Lower leg skin (tissue), 4 donors: ENCODE measurements at regions not wholly inside any gene's neighbourhood (a gene's known extent, or its start where the extent isn't known, plus 50 kb on each side); places are given as distances from the start of the nearest gene placed in this dataset.

ENCODE experiments used
- DNase-seq, 2 donors: peaks; one replicate each; pipeline ENCODE4 v3.0.0-alpha.2; 2019; ENCODE audit warnings: low spot score in 2 of 2
- H3K4me3 ChIP-seq: fragments of 200-600 bp; sonication (generic); 2 replicates; pipeline ENCODE4 v1.5.1; 2017; ENCODE audit warnings: mild to moderate bottlenecking, low read depth; ENCODE audit not compliant: poor library complexity, severe bottlenecking
- CTCF ChIP-seq, 3 donors: fragments of 450-650 bp; IDR thresholded peaks; one replicate each; pipeline ENCODE4 v1.5.1; 2016; ENCODE audit warnings: antibody characterized with exemption in 3 of 3, mild to moderate bottlenecking in 3 of 3, moderate library complexity in 2 of 3
- POLR2A ChIP-seq, 2 donors: fragments of 450-650 bp; IDR thresholded peaks; one replicate each; pipeline ENCODE4 v1.6.1; 2016 to 2017; ENCODE audit warnings: antibody characterized with exemption in 2 of 2, mild to moderate bottlenecking in 1 of 2, moderate library complexity in 1 of 2
- WGBS, 2 donors: methylation state at CpG; one replicate each; pipeline ENCODE4 v1.1.5; 2018; 5-methylcytosine and 5-hydroxymethylcytosine counted together
- intact Hi-C: fragments of 100-400 bp; cut with DNase I; formaldehyde crosslinking; loops from one replicate; pipeline ENCODE4 v1.15.0; 2023; ENCODE audit warnings: low total_unique reads

DNA sequence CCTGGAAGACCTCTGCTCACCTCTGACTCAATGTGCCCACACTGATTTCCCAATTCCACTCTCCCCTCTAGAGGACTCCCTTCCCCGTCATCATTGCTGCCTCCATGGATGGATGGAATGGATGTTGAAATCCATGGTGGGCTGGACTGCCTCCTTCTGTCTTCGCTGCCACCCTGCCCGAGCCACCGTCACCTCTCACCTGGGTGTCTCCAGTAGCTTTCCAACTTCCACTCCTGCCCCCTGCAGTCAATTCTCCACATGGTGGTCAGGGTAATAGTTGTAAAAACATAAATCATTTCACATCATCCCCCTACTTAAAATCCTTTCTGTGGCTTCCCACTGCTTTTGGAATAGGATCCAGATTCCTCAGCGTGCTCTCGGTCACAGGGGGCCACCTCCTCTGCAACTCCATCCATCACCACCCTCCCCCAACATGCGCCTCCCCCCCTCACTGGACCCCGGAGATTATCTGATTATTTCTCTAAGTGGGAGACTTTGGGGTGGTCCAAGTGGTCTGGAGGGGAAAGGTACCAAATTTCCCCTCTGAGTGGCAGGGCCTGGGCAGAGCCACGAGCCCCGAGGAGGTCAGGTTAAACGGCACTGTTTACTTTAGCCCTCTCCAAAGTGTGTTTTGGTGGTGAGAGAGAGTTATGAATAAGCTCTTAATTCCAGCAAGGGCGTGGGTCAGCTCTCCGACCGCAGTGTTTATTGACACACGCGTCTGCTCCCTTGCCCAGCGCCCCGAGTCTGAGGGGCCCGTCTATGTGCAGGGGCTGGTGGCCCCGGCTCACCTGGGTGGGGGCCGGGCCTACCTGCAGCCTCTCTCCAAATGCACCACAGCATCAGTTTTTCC is 313.7 kb downstream of the MN1 start:
- DNase-seq: no peak
- H3K4me3 ChIP-seq: no peak overlapping the region
- intact Hi-C loops: no loop called here
- TF ChIP-seq CTCF (IDR thresholded peaks at IDR 0.05) (no peak), POLR2A (IDR thresholded peaks at IDR 0.05) (no peak)
- 64 to 76% methylated on average over 20 to 21 of the region's 21 CpGs for WGBS, 2 donors

DNA sequence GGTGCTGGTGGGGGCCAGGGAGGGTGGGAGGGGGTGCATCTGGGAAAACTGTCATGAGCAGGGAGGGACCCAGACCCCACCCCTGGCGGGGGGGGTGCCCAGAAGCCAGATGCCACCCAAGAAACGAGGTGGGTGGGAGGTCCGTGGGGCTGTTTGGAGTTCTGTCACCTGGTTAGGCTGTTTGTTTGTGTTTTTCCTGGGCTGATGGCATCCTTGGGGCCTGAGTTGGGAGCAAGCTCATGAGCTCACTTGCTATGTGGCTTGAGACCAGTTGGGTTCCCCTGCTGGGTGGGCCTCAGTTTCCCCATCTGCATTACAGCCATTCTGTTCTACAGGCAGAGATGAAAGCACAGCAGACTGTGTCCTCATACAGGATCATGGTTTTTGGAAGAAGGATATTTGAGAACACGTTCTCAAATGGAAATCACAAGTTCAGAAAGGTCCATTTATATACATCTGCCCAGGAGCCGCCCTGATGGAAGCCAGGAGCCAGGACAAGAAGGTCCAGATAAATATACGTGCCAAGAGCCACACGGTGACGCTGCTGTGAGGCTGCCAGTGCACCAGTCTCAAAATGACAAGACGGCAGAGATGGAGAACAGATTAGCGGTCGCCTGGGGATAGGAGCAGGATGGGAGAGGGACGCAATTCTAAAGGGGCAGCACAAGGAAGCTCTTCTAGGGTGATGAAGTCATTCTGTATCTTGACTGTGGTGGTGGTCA is 312.9 kb downstream of the MN1 start:
- WGBS, 2 donors: 57 to 68% methylated on average over 12 of the region's 12 CpGs
- no peak overlapping the region for H3K4me3 ChIP-seq
- intact Hi-C loops: no loop called here
- DNase-seq: no peak
- TF ChIP-seq CTCF (IDR thresholded peaks at IDR 0.05) (no peak), POLR2A (IDR thresholded peaks at IDR 0.05) (no peak)

GRCh38 chr22:27489178-27489675 is 312.3 kb downstream of the MN1 start:
- no peak for DNase-seq
- no peak overlapping the region for H3K4me3 ChIP-seq
- intact Hi-C loops: no loop called here
- 59 to 64% methylated on average over 4 of the region's 4 CpGs for WGBS, 2 donors
- no peak for TF ChIP-seq CTCF (IDR thresholded peaks at IDR 0.05)
- no peak for TF ChIP-seq POLR2A (IDR thresholded peaks at IDR 0.05)

DNA sequence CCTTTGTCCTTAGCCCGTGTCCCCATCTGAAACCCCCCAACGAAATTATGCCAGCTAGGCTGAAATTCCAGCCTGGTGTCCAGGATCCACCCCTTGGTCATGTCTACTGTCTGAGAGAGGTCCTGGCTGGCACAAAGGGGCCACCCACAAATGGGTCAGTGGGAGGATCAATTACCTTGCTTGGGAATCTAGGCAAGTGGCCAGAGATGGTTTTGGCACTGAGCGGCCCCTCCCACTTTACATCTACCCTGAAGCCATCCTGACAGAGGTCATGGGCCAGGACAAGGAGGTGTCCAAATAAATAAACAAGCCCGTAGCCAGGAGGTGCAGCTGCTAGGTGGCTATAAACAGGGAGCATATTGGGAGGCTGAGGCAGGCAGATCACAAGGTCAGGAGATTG is 311.5 kb downstream of the MN1 start:
- no peak overlapping the region for H3K4me3 ChIP-seq
- 73 to 76% methylated on average over 4 of the region's 4 CpGs for WGBS, 2 donors
- intact Hi-C loops: no loop called here
- DNase-seq: no peak
- TF ChIP-seq POLR2A (IDR thresholded peaks at IDR 0.05): no peak
- no peak for TF ChIP-seq CTCF (IDR thresholded peaks at IDR 0.05)

- no peak for TF ChIP-seq CTCF (IDR thresholded peaks at IDR 0.05)
- no peak for TF ChIP-seq POLR2A (IDR thresholded peaks at IDR 0.05)
- 86 to 87% methylated on average over 5 of the region's 5 CpGs for WGBS, 2 donors
- no peak overlapping the region for H3K4me3 ChIP-seq
- no peak for DNase-seq
- intact Hi-C loops: no loop called here
These were observed 309.7 kb downstream of the MN1 start for GRCh38 chr22:27491888-27492287.
